Heart left ventricle (tissue), 16 donors: ENCODE measurements at regions not wholly inside any gene's neighbourhood (a gene's known extent, or its start where the extent isn't known, plus 50 kb on each side); places are given as distances from the start of the nearest gene placed in this dataset.

Source experiments
- ATAC-seq, 4 donors: fragments of 200-7000 bp; cut with Tn5 transposase; one replicate each; pipeline ENCODE4 v1.9.1; 2020 to 2022; ENCODE audit warnings: moderate library complexity in 4 of 4, mild to moderate bottlenecking in 3 of 4, moderate number of reproducible peaks in 1 of 4
- DNase-seq, 5 donors: peaks; one replicate each; pipeline ENCODE4 v3.0.0-alpha.2; 2020
- H3K27ac ChIP-seq, 12 donors: fragments of 200-600 bp; sonication (generic) in 4 of 12; one replicate each; pipeline versions ENCODE4 v1.5.0 to v1.8.0; 2016 to 2022; ENCODE audit warnings: mild to moderate bottlenecking in 2 of 12
- H3K27me3 ChIP-seq, 9 donors: fragments of 200-600 bp; sonication (generic) in 2 of 9; one replicate each; pipeline versions ENCODE4 v1.5.1 to v1.8.0; 2016 to 2022; ENCODE audit warnings: mild to moderate bottlenecking in 3 of 9
- H3K36me3 ChIP-seq, 9 donors: fragments of 200-600 bp; sonication (generic) in 2 of 9; one replicate each; pipeline versions ENCODE4 v1.5.0 to v1.8.0; 2018 to 2022; ENCODE audit warnings: mild to moderate bottlenecking in 2 of 9
- H3K4me1 ChIP-seq, 12 donors: fragments of 200-600 bp; sonication (generic) in 4 of 12; one replicate each; pipeline versions ENCODE4 v1.5.0 to v1.8.0; 2016 to 2022; ENCODE audit warnings: mild to moderate bottlenecking in 3 of 12
- H3K4me3 ChIP-seq, 12 donors: fragments of 200-600 bp; sonication (generic) in 4 of 12; one replicate each; pipeline versions ENCODE4 v1.5.0 to v1.8.0; 2017 to 2022; ENCODE audit warnings: mild to moderate bottlenecking in 9 of 12, moderate library complexity in 4 of 12
- H3K9me3 ChIP-seq, 12 donors: fragments of 200-600 bp; sonication (generic) in 4 of 12; one replicate each; pipeline versions ENCODE4 v1.5.0 to v1.8.0; 2016 to 2022; ENCODE audit warnings: mild to moderate bottlenecking in 1 of 12
- CTCF ChIP-seq, 12 donors: fragments of 200-600 bp; sonication (generic) in 4 of 12; IDR thresholded peaks; one replicate each; pipeline versions ENCODE4 v1.5.0 to v1.8.0; 2018 to 2022; ENCODE audit warnings: antibody characterized with exemption in 12 of 12, mild to moderate bottlenecking in 5 of 12
- POLR2A ChIP-seq, 2 donors: fragments of 450-650 bp; IDR thresholded peaks; one replicate each; pipeline ENCODE4 v1.6.1; 2017; ENCODE audit warnings: antibody characterized with exemption in 2 of 2, mild to moderate bottlenecking in 2 of 2, moderate library complexity in 2 of 2
- WGBS, 4 donors: extraction: QIAGEN DNeasy Blood & Tissue Kit in 2 of 4; methylation state at CpG; one replicate each; pipeline versions ENCODE4 v1.1.5 to v1.1.7; 2013 to 2018; 5-methylcytosine and 5-hydroxymethylcytosine counted together
- intact Hi-C, 10 donors: fragments of 100-400 bp; cut with DNase I; formaldehyde crosslinking; loops; one replicate each; pipeline versions ENCODE4 v1.11.1 to v1.14.2; 2022
- donor health status: ischemic (EF 13 %, LVEDD 7.1; RV severe dilation, severe dysfunction).
- donor health status: healthy with polysubstance abuse.
- donor health status: DM: no; HTN: yes; CAD: no.
- donor health status: DM: no; HTN: no; CAD: no.
- donor health status: ischemic (EF 25% LVEDD 6.9; RV normal size, moderate dysfunction).
- donor health status: ischemic (EF 25% LVEDD 5.7; RV mildly dilated, moderate dysfunction).
- donor health status: healthy.
- donor health status: DM: yes; HTN: yes; CAD: no.
- donor health status: ischemic (EF 35%, LVEDD 5.7; RV mildly dilated, moderate dysfunction).
- donor health status: nonischemic (EF 11% LVEDD 7.7; RV severe dilation, severe dysfunction).
- donor health status: DM: yes; HTN: yes; CAD: no.
- donor health status: PGD.
- donor health status: ischemic (EF 29% LVEDD 5.4; RV normal size, mild dysfunction).
- donor health status: nonischemic (EF 23%, LVEDD 6.1; RV moderate dilation, normal function).

DNA sequence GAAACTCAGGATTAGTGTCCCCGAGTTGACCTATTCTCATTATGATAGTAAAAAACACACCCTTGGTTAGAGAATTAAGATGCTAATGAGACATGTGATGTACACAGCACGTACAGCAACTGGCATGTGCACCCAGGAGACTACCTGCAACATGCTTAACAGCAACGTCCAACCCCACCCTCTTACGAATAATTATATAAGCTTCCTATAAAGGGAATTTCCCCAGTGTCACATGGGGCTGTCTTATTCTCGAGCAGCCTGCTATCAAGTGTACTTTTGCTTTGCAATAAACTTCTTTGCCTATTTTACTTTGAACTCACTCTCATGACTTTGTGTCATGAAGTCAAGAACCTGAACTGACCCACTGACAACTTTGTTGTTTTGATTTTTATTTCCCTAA lies 62.4 kb upstream of the PMFBP1 start:
- intact Hi-C loops = no loop called here
- 72 to 79% (median 79%) methylated on average over 5 of the region's 5 CpGs for WGBS, 4 donors

GRCh38 chr16:72228014-72228413 lies 56.1 kb upstream of the PMFBP1 start:
- Histone ChIP-seq H3K4me3 (no peak overlapping the region), H3K4me1 (no peaks in the 10 kb centered on the region), H3K27me3 (no peaks in the 10 kb centered on the region), H3K9me3 (no peaks in the 10 kb centered on the region), H3K36me3 (no peaks in the 10 kb centered on the region), H3K27ac (no peak overlapping the region)
- 72 to 84% (median 79%) methylated on average over 8 of the region's 8 CpGs for WGBS, 4 donors
- ATAC-seq (no peak), DNase-seq (no peak)
- no peak for TF ChIP-seq CTCF (IDR thresholded peaks at IDR 0.05)
- TF ChIP-seq POLR2A (IDR thresholded peaks at IDR 0.05) = no peak
- intact Hi-C loops = no loop called here

More for the DNA sequence above, 62.4 kb upstream of the PMFBP1 start:
- no peak for DNase-seq
- no peaks in the 10 kb centered on the region for H3K27me3 ChIP-seq
- no peaks in the 10 kb centered on the region for H3K9me3 ChIP-seq
- TF ChIP-seq POLR2A (IDR thresholded peaks at IDR 0.05) = no peak
- TF ChIP-seq CTCF (IDR thresholded peaks at IDR 0.05) = no peak
- no peak overlapping the region for H3K4me3 ChIP-seq
- H3K4me1 ChIP-seq = no peaks in the 10 kb centered on the region
- ATAC-seq = no peak
- H3K27ac ChIP-seq = no peak overlapping the region
- H3K36me3 ChIP-seq = no peaks in the 10 kb centered on the region

GRCh38 chr16:72226136-72226535 lies 54.2 kb upstream of the PMFBP1 start:
- ATAC-seq (no peak), DNase-seq (no peak)
- 61 to 91% (median 77%) methylated on average over 2 to 3 of the region's 3 CpGs for WGBS, 4 donors
- Histone ChIP-seq H3K4me3 (no peak overlapping the region), H3K36me3 (no peaks in the 10 kb centered on the region), H3K9me3 (no peaks in the 10 kb centered on the region), H3K27ac (no peak overlapping the region), H3K4me1 (no peaks in the 10 kb centered on the region), H3K27me3 (no peaks in the 10 kb centered on the region)
- intact Hi-C loops = no loop called here
- TF ChIP-seq CTCF (IDR thresholded peaks at IDR 0.05) = no peak
- no peak for TF ChIP-seq POLR2A (IDR thresholded peaks at IDR 0.05)

DNA sequence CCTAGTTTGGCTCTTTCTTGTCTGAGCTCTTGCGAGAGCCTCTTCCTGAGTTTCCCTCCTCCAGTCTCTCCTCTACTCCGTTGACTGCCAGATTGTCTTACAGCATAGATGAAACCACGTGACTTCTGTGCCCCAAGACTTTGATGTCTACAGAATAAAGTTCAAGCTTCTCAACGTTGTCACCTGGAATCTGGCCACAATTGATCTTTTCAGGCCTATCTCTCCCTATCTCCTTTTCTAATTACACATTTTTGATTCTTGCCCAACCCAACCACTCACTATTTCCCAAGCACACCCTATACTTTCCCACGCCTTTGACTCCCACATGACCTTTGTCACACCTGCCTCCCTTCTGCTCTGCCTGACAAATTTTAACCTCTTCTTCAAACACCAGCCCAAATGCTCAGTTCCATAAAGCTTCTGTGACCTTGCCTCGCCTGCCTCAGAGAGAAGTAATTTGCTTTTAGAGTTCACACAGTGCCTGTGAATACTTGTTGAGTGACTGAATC lies 52.4 kb upstream of the PMFBP1 start:
- H3K9me3 ChIP-seq = no peaks in the 10 kb centered on the region
- no peaks in the 10 kb centered on the region for H3K36me3 ChIP-seq
- DNase-seq (no peak), ATAC-seq (no peak)
- H3K27ac ChIP-seq = no peak overlapping the region
- intact Hi-C loops = no loop called here
- H3K27me3 ChIP-seq = peaks cover 0 to 1% (median 0%) of the 10 kb centered on the region in 9 donors
- 78 to 83% (median 80%) methylated on average over 6 of the region's 6 CpGs for WGBS, 4 donors
- no peaks in the 10 kb centered on the region for H3K4me1 ChIP-seq
- TF ChIP-seq POLR2A (IDR thresholded peaks at IDR 0.05) = no peak
- no peak for TF ChIP-seq CTCF (IDR thresholded peaks at IDR 0.05)
- no peak overlapping the region for H3K4me3 ChIP-seq
